ENCODE measurements at regions not wholly inside any gene's neighbourhood (a gene's known extent, or its start where the extent isn't known, plus 50 kb on each side); places are given as distances from the start of the nearest gene placed in this dataset.

GRCh38 chr5:62093411-62093810 is 212.6 kb upstream of the KIF2A start:
- no peak for TF ChIP-seq POLR2A (IDR thresholded peaks at IDR 0.05)
- TF ChIP-seq CTCF (IDR thresholded peaks at IDR 0.05) = no peak

Data from testis (tissue), 2 donors.